Smooth muscle cell (in vitro differentiated cells): ENCODE measurements at regions not wholly inside any gene's neighbourhood (a gene's known extent, or its start where the extent isn't known, plus 50 kb on each side); places are given as distances from the start of the nearest gene placed in this dataset.

Source experiments
- DNase-seq: peaks from one replicate; lab custom pipeline; 2025; ENCODE audit not compliant: unreplicated experiment; lab: John Stamatoyannopoulos, UW
- H2AFZ ChIP-seq: fragments of 200-600 bp; sonication (generic); 2 replicates; pipeline ENCODE4 v1.6.0; 2016; ENCODE audit warnings: antibody characterized with exemption, low read depth, mild to moderate bottlenecking
- H3F3A ChIP-seq: fragments of 200-600 bp; sonication (generic); 2 replicates; pipeline ENCODE4 v1.6.0; 2017; ENCODE audit warnings: antibody characterized with exemption, low read depth
- H3K27ac ChIP-seq: fragments of 200-600 bp; sonication (generic); 2 replicates; pipeline ENCODE4 v1.5.1; 2016; ENCODE audit warnings: low read depth, mild to moderate bottlenecking
- H3K27me3 ChIP-seq: fragments of 200-600 bp; sonication (generic); 2 replicates; pipeline ENCODE4 v1.6.1; 2016; ENCODE audit warnings: low read depth, mild to moderate bottlenecking
- H3K36me3 ChIP-seq: fragments of 200-600 bp; sonication (generic); 2 replicates; pipeline ENCODE4 v1.5.1; 2016; ENCODE audit warnings: low read depth
- H3K4me1 ChIP-seq: fragments of 200-600 bp; sonication (generic); 2 replicates; pipeline ENCODE4 v1.5.1; 2016; ENCODE audit warnings: low read depth
- H3K4me2 ChIP-seq: fragments of 200-600 bp; sonication (generic); 2 replicates; pipeline ENCODE4 v1.6.0; 2016; ENCODE audit warnings: mild to moderate bottlenecking
- H3K4me3 ChIP-seq: fragments of 200-600 bp; sonication (generic); 2 replicates; pipeline ENCODE4 v1.5.1; 2016; ENCODE audit warnings: mild to moderate bottlenecking
- H3K79me2 ChIP-seq: fragments of 200-600 bp; sonication (generic); 2 replicates; pipeline ENCODE4 v1.6.0; 2016; ENCODE audit warnings: low read depth, mild to moderate bottlenecking
- H3K9ac ChIP-seq: fragments of 200-600 bp; sonication (generic); 2 replicates; pipeline ENCODE4 v1.6.0; 2016; ENCODE audit warnings: low read depth
- H3K9me3 ChIP-seq: fragments of 200-600 bp; sonication (generic); replicated peaks from 2 replicates; pipeline ENCODE4 v1.5.1; 2016; ENCODE audit warnings: low read depth
- H4K20me1 ChIP-seq: fragments of 200-600 bp; sonication (generic); 2 replicates; pipeline ENCODE4 v1.6.0; 2016; ENCODE audit warnings: low read depth
- CTCF ChIP-seq: fragments of 200-600 bp; sonication (generic); IDR thresholded peaks from 2 replicates; pipeline ENCODE4 v1.5.1; 2017; ENCODE audit warnings: borderline replicate concordance, mild to moderate bottlenecking, antibody characterized with exemption; ENCODE audit not compliant: insufficient read depth, poor library complexity, severe bottlenecking
- WGBS: methylation state at CpG from one replicate; pipeline ENCODE4 v1.1.7; 2016; ENCODE audit warnings: low lambda C conversion rate; 5-methylcytosine and 5-hydroxymethylcytosine counted together

GRCh38 chr2:144995482-144995881 is 475.6 kb upstream of the ZEB2 start:
- Histone ChIP-seq H3K4me3 (no peak overlapping the region), H3K79me2 (no peaks in the 10 kb centered on the region), H3K36me3 (peaks cover 2% of the 10 kb centered on the region), H2AFZ (no peak overlapping the region), H3K9me3 (no peaks in the 10 kb centered on the region), H3F3A (no peaks in the 10 kb centered on the region), H3K9ac (no peak overlapping the region), H3K4me2 (no peak overlapping the region), H4K20me1 (no peaks in the 10 kb centered on the region), H3K27me3 (no peaks in the 10 kb centered on the region), H3K4me1 (peaks cover 9% of the 10 kb centered on the region), H3K27ac (no peak overlapping the region)
- no peak for TF ChIP-seq CTCF
- WGBS, result 85% methylated on average over 3 of the region's 3 CpGs
- DNase-seq, result no peak

DNA sequence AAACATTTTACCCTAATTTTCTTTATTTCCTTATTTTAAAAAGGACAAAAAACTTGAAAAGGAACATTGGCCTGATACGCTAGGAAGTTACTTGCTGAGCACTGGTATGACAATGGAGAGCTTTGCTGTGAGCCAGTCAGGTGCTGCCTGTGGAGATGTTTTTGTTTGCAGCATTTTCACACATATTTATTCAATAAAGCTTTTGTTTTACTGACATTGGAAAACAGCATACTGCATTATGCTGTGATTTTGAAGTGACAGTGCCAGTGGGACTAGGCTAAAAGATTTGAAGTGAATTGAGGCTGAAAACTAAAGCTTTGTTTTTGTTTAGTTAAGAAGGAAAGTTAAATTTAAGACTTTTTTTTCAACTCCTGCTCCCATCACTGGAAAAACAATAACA is 470.7 kb upstream of the ZEB2 start:
- peaks cover 4% of the 10 kb centered on the region for H3K9me3 ChIP-seq
- no peak for DNase-seq
- no peak overlapping the region for H3K9ac ChIP-seq
- TF ChIP-seq CTCF, result no peak
- H3K27ac ChIP-seq, result no peak overlapping the region
- H3K4me2 ChIP-seq, result no peak overlapping the region
- H3F3A ChIP-seq, result no peaks in the 10 kb centered on the region
- H4K20me1 ChIP-seq, result no peaks in the 10 kb centered on the region
- H3K79me2 ChIP-seq, result no peaks in the 10 kb centered on the region
- H2AFZ ChIP-seq, result no peak overlapping the region
- 98% methylated on average over 1 of the region's 1 CpG for WGBS
- H3K27me3 ChIP-seq, result no peaks in the 10 kb centered on the region
- H3K36me3 ChIP-seq, result peaks cover 5% of the 10 kb centered on the region
- H3K4me1 ChIP-seq, result peaks cover 21% of the 10 kb centered on the region
- H3K4me3 ChIP-seq, result no peak overlapping the region

- Histone ChIP-seq H3F3A (no peaks in the 10 kb centered on the region), H3K4me1 (peaks cover 21% of the 10 kb centered on the region), H3K27me3 (no peaks in the 10 kb centered on the region), H3K9ac (no peak overlapping the region), H2AFZ (no peak overlapping the region), H3K4me2 (no peak overlapping the region), H3K36me3 (peaks cover 10% of the 10 kb centered on the region), H3K9me3 (peaks cover 13% of the 10 kb centered on the region), H3K4me3 (no peak overlapping the region), H3K79me2 (no peaks in the 10 kb centered on the region), H4K20me1 (no peaks in the 10 kb centered on the region), H3K27ac (no peak overlapping the region)
- no peak for TF ChIP-seq CTCF
- 83% methylated on average over 2 of the region's 2 CpGs for WGBS
- no peak for DNase-seq
Measured at GRCh38 chr2:144989579-144990270, 469.8 kb upstream of the ZEB2 start.

GRCh38 chr2:144988591-144988990 is 468.7 kb upstream of the ZEB2 start:
- H3K9ac ChIP-seq, result no peak overlapping the region
- DNase-seq, result no peak
- peaks cover 13% of the 10 kb centered on the region for H3K9me3 ChIP-seq
- H3K4me3 ChIP-seq, result no peak overlapping the region
- H3F3A ChIP-seq, result no peaks in the 10 kb centered on the region
- TF ChIP-seq CTCF, result no peak
- no peaks in the 10 kb centered on the region for H4K20me1 ChIP-seq
- peaks cover 21% of the 10 kb centered on the region for H3K4me1 ChIP-seq
- H3K27ac ChIP-seq, result no peak overlapping the region
- H2AFZ ChIP-seq, result no peak overlapping the region
- H3K27me3 ChIP-seq, result no peaks in the 10 kb centered on the region
- peaks cover 10% of the 10 kb centered on the region for H3K36me3 ChIP-seq
- no peak overlapping the region for H3K4me2 ChIP-seq
- no peaks in the 10 kb centered on the region for H3K79me2 ChIP-seq
